ENCODE measurements at regions not wholly inside any gene's neighbourhood (a gene's known extent, or its start where the extent isn't known, plus 50 kb on each side); places are given as distances from the start of the nearest gene placed in this dataset.
A peak's percentile ranks its signal among the peaks of the same experiment; 100 is the strongest.

- DNase-seq, result peak; percentile 5
Measured at GRCh38 chr2:67258831-67259230, 138.3 kb upstream of the ETAA1 start.

- peak; percentile 95 for DNase-seq
Measured at GRCh38 chr2:67259556-67260342, 137.4 kb upstream of the ETAA1 start.

- DNase-seq, result peak; percentile 99
Measured at GRCh38 chr2:67260343-67261277, 136.5 kb upstream of the ETAA1 start.

GRCh38 chr2:67267241-67267640 is 129.9 kb upstream of the ETAA1 start:
- no peak for DNase-seq

- peak; percentile 89 for DNase-seq
Measured at GRCh38 chr2:67268797-67269196, 128.3 kb upstream of the ETAA1 start.

GRCh38 chr2:67272195-67272594 is 124.9 kb upstream of the ETAA1 start:
- DNase-seq, result peak; percentile 54

GRCh38 chr2:67277450-67277849 is 119.7 kb upstream of the ETAA1 start:
- DNase-seq, result no peak

- no peak for DNase-seq
Measured at GRCh38 chr2:67281101-67281500, 116.0 kb upstream of the ETAA1 start.

- DNase-seq, result no peak
Measured at GRCh38 chr2:67283641-67284040, 113.5 kb upstream of the ETAA1 start.

GRCh38 chr2:67286981-67287759 is 110.0 kb upstream of the ETAA1 start:
- no peak for DNase-seq

GRCh38 chr2:67289271-67289670 is 107.9 kb upstream of the ETAA1 start:
- DNase-seq, result no peak

- peak; percentile 89 for DNase-seq
Measured at GRCh38 chr2:67289921-67290371, 107.2 kb upstream of the ETAA1 start.

GRCh38 chr2:67290451-67291290 is 106.5 kb upstream of the ETAA1 start:
- peak; percentile 82 for DNase-seq

GRCh38 chr2:67294218-67294617 is 102.9 kb upstream of the ETAA1 start:
- no peak for DNase-seq

- no peak for DNase-seq
Measured at GRCh38 chr2:67295406-67295805, 101.7 kb upstream of the ETAA1 start.

- no peak for DNase-seq
Measured at GRCh38 chr2:67295851-67296250, 101.3 kb upstream of the ETAA1 start.

GRCh38 chr2:67304300-67304890 is 92.7 kb upstream of the ETAA1 start:
- DNase-seq, result no peak

- peak; percentile 57 for DNase-seq
Measured at GRCh38 chr2:67309281-67309680, 87.9 kb upstream of the ETAA1 start.

GRCh38 chr2:67311536-67311935 is 85.6 kb upstream of the ETAA1 start:
- DNase-seq, result peak; percentile 87

GRCh38 chr2:67312871-67313270 is 84.3 kb upstream of the ETAA1 start:
- DNase-seq, result no peak

GRCh38 chr2:67313536-67313935 is 83.6 kb upstream of the ETAA1 start:
- no peak for DNase-seq

- no peak for DNase-seq
Measured at GRCh38 chr2:67318031-67318430, 79.1 kb upstream of the ETAA1 start.
